GM12864 (cell line): ENCODE measurements at regions not wholly inside any gene's neighbourhood (a gene's known extent, or its start where the extent isn't known, plus 50 kb on each side); places are given as distances from the start of the nearest gene placed in this dataset.

Experiments
- DNase-seq: peaks from one replicate; pipeline ENCODE4 v3.0.0-alpha.2; 2011; ENCODE audit warnings: low read depth
- H3K4me3 ChIP-seq: 2 replicates; pipeline ENCODE4 v1.5.1; 2011; ENCODE audit warnings: mild to moderate bottlenecking, low read depth, low read length, control low read depth
- TF ChIP-seq, protein P1 (sequence below): IDR thresholded peaks from 2 replicates; pipeline ENCODE4 v1.5.1; 2011; ENCODE audit warnings: low read depth, mild to moderate bottlenecking, moderate library complexity, low read length, control low read depth, inconsistent platforms; ENCODE audit errors: missing control alignments

- no peak for DNase-seq
Observed at GRCh38 chr7:41351091-41351490, 351.8 kb downstream of the INHBA start.

GRCh38 chr7:41346878-41347277 lies 356.0 kb downstream of the INHBA start:
- no peak overlapping the region for H3K4me3 ChIP-seq
- DNase-seq, result no peak
- TF ChIP-seq, protein P1, sequence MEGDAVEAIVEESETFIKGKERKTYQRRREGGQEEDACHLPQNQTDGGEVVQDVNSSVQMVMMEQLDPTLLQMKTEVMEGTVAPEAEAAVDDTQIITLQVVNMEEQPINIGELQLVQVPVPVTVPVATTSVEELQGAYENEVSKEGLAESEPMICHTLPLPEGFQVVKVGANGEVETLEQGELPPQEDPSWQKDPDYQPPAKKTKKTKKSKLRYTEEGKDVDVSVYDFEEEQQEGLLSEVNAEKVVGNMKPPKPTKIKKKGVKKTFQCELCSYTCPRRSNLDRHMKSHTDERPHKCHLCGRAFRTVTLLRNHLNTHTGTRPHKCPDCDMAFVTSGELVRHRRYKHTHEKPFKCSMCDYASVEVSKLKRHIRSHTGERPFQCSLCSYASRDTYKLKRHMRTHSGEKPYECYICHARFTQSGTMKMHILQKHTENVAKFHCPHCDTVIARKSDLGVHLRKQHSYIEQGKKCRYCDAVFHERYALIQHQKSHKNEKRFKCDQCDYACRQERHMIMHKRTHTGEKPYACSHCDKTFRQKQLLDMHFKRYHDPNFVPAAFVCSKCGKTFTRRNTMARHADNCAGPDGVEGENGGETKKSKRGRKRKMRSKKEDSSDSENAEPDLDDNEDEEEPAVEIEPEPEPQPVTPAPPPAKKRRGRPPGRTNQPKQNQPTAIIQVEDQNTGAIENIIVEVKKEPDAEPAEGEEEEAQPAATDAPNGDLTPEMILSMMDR, result no peak

More at GRCh38 chr7:41351091-41351490, 351.8 kb downstream of the INHBA start:
- no peak overlapping the region for H3K4me3 ChIP-seq
- TF ChIP-seq, protein P1, result no peak

- H3K4me3 ChIP-seq, result no peak overlapping the region
- TF ChIP-seq, protein P1, result no peak
- DNase-seq, result no peak
Observed at GRCh38 chr7:41339913-41340676, 362.8 kb downstream of the INHBA start.

DNA sequence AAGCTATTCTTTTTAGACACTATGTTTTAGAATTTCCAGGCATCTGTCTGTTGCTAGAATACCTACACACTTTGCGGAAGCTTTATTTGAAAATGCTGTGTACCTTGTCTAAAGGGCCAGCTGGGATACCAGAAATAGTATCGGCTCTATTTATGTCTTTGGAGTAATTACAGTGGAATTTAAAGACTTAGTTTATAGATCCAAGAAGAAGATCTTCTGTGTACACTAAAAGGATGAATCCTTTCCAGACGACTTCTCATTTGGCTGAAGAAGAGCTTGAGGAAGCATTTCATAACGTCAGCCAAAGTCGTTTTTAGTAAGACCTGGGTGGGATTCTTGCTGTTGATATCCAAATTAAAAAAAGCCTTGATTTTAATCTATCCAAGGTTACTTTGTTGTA lies 365.9 kb downstream of the INHBA start:
- DNase-seq, result no peak
- no peak overlapping the region for H3K4me3 ChIP-seq
- TF ChIP-seq, protein P1, result no peak

GRCh38 chr7:41336455-41336952 lies 366.4 kb downstream of the INHBA start:
- TF ChIP-seq, protein P1, result no peak
- no peak overlapping the region for H3K4me3 ChIP-seq
- DNase-seq, result no peak

DNA sequence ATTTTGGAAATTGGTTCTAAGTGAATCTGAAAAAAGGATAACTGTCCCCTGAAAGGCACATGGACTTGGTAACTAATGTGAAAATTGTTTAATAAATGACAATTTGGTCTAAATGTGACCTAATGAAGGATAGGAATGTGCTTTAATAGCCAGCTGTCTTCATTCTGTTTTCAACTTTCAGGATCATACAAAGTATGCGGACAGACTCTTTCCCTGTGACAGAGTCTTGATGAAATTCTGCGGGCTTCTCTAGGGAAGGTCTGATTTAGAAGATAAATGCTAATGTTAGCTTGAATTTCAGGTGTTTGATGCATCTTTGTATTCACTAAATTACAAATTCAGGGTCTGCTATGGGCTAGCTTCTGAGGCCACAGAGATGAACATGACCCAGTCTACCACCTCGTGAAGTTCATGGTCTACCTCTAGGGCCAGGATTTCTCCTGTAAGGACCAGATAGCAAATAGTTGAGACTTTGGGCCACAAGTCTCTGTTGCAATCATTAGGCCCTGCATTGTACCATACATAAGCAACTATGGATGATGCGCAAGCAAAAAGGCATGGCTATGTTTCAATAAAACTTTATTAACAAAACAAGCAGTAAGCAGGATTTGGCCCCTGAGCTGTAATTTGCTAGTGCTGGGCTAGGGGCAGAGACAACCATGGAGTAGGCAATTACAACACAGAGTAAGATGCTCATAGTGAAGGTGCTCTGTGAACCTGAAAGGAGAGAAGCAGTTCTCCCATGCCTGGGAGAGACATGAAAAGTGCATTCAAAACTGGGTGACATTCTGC lies 368.6 kb downstream of the INHBA start:
- TF ChIP-seq, protein P1, result no peak
- H3K4me3 ChIP-seq, result no peak overlapping the region
- DNase-seq, result no peak
